Brain pericyte (primary cell): ENCODE measurements at regions not wholly inside any gene's neighbourhood (a gene's known extent, or its start where the extent isn't known, plus 50 kb on each side); places are given as distances from the start of the nearest gene placed in this dataset.
"Not testable (repeated sequence)": the region's sequence is repeated elsewhere in the genome, so short reads cannot be mapped to it uniquely, and the experiment has no call there.

Source experiments
- DNase-seq: peaks from one replicate; pipeline ENCODE4 v3.0.0-alpha.2; 2012; ENCODE audit warnings: low read depth, low spot score

- no peak for DNase-seq
Measured at GRCh38 chr5:152689250-152689711, 284.2 kb upstream of the NMUR2 start.

GRCh38 chr5:152694231-152694630 is 289.2 kb upstream of the NMUR2 start:
- DNase-seq = no peak

GRCh38 chr5:152701305-152701949 is 296.3 kb upstream of the NMUR2 start:
- DNase-seq = no peak

DNA sequence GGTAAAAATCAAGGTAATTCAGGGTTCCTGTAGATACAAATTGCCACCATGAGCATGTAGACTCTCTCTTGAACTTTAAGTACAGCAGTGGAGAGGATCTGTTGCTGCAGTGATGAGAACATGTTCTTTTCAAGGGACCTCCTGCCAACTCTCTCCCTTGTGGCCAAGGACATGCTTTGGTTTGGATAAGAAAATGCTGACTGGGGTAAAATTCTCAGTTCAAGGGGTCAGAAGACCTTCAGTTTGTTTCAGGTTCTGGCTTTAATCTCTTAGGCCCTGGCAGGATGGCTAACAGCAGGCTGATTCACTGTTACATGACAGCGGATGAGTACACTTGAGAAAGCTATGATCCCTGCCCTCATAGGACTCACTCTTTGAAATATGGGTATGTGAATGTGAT is 299.2 kb upstream of the NMUR2 start:
- no peak for DNase-seq

DNA sequence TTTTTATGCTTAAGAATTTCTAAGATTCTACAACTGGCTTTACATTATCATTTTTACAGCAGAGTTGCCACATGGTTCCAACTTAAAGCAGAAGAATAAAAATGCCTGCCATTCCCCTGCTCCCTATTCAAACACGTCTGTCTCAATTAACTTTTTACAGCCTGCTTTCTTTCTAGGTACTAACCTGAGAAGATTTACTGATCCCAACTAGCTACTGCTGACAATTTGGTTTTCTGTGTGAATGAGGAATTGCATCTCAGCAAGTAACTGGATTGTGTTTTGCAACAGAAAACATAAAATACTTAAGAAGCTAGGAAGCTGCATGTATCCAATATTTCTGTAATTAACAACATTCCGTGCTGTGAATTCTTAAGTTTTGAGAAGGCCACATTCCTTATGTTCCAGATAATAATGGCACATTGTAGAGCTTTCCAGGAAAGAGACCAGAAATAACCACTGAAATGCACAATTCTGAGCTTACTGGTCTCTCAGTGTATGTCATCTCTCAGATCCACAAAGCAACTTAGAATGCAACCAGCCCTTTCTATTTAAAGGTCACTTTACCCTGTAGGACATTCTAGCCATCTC is 306.8 kb upstream of the NMUR2 start:
- DNase-seq = no peak

GRCh38 chr5:152717393-152717792 is 312.3 kb upstream of the NMUR2 start:
- DNase-seq = no peak

- DNase-seq = no peak
Measured at GRCh38 chr5:152723482-152723881, 318.4 kb upstream of the NMUR2 start.

GRCh38 chr5:152730176-152730575 is 325.1 kb upstream of the NMUR2 start:
- no peak for DNase-seq

DNA sequence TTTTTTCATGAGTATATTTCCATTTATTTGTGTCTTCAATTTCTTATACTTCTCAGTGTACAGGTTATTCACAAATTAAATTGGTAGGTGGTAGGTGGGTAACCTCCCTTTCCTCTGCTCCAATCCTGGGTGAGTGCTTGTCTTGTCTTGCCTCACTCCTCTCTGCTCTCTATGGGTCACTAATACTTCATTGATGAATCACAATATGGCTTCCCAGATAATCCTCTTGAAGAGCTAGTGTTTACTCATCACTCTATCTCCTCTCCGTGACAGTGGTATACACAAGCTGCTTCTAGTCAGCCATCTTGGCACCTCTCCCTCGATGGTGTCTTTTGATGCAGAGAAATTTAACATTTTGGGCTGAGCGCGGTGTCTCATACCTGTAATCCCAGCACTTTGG is 331.8 kb upstream of the NMUR2 start:
- DNase-seq = no peak

GRCh38 chr5:152739916-152740315 is 334.8 kb upstream of the NMUR2 start:
- DNase-seq = no peak

DNA sequence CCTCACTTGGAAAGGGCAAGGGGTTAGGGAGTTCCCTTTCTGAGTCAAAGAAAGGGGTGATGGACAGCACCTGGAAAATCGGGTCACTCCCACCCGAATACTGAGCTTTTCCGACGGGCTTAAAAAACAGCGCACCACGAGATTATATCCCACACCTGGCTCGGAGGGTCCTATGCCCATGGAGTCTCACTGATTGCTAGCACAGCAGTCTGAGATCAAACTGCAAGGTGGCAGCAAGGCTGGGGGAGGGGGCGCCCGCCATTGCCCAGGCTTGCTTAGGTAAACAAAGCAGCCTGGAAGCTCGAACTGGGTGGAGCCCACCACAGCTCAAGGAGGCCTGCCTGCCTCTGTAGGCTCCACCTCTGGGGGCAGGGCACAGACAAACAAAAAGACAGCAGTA is 336.0 kb upstream of the NMUR2 start:
- DNase-seq = not testable (repeated sequence)

- not testable (repeated sequence) for DNase-seq
Measured at GRCh38 chr5:152787709-152788217, 382.7 kb upstream of the NMUR2 start.

GRCh38 chr5:152801886-152802285 is 396.8 kb upstream of the NMUR2 start:
- no peak for DNase-seq

DNA sequence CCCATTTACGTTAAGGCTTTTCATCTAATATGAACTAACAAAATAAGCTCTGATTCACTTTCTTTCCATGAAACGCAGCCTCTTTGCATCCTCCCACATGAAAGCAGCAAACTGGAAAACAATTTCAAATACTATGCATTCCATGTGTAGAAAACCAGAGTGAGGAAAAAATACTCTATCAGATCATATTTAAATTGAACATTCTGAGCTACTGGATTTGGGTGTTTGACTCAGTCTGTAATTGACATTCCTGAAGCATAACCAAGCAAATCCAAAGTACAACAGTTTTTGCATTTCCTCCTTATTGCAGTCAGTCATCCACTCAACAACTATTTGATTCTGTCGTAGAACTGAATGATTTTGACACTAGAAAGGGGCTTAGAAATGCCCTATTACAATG is 399.1 kb upstream of the NMUR2 start:
- DNase-seq = no peak

DNA sequence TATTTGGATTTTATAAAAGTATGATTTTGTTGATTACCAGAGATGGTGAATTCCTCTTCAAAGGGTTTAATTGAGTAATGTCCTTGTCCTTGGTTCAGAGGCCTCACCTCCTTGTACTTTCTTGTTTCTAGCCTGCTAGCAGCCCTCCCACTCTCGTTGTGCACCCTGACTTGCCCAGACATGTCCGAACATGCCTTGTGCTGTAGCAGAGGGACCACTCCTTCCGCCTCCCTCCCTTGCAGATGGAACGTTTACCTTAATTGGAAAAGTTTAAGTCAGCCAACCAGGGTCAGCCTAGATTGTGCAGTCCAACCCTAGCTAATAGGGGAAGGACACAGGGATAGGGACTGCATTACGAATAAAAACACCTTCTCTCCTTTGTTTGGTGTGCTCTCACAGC is 406.9 kb upstream of the NMUR2 start:
- DNase-seq = no peak

DNA sequence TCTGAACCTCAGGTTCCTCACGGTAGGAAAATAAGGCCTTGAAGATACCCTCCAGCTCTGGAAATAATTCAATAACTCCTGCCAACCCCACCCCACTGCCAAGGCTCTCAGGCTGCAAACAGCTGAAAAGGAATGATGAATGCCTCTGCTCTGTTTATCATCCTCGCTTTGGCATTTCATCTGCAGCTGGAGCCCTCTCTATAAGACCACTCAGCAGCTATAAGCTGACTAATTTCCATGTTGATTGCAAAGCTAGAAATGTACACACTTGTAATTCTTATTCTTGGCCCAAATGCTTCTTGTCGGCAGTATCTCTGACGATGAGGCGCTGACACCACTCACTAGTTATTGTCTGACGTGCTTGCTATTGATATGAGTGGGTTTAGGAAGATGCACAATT is 408.4 kb upstream of the NMUR2 start:
- DNase-seq = no peak

- no peak for DNase-seq
Measured at GRCh38 chr5:152819891-152820290, 414.8 kb upstream of the NMUR2 start.

DNA sequence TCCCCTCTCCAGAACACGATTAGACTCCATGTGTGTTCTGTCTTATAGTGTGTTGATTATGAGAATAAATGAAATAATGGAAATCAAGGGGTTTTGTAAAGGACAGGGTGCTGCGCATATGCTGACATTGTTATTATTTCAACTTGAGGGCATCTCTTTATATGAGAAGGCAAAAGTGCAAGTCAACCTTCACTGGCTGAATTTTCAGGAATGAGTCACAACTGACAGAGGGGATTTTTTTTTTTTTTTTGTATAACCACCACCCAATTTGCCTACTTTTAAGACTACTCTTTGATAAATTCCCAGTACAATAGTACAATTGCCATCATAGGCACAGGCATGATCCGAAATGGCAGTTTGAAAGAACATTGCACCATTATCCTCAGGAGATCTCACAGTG is 419.2 kb upstream of the NMUR2 start:
- DNase-seq = no peak

- DNase-seq = no peak
Measured at GRCh38 chr5:152838241-152838786, 433.2 kb upstream of the NMUR2 start.

DNA sequence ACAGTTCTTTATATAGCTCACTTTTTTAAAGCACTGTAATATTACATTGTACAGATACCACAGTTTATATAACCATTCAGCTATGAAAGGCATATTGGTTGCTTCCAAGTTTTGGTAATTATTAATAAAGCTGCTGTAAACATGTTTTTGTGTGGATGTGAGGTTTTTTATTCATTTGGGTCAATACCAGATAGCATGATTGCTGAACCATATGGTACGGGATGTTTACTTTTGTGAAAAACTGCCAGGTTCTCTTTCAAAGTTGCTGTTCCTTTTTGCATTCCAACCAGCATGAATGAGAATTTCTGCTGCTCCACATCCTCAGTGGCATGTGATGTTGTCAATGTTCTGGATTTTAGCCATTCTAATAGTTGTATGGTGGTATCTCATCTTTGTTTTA is 439.6 kb upstream of the NMUR2 start:
- DNase-seq = no peak

GRCh38 chr5:152853361-152853760 is 448.3 kb upstream of the NMUR2 start:
- no peak for DNase-seq

GRCh38 chr5:152855441-152855840 is 450.4 kb upstream of the NMUR2 start:
- DNase-seq = no peak

GRCh38 chr5:152861231-152861630 is 456.2 kb upstream of the NMUR2 start:
- no peak for DNase-seq
